Calu3 (cell line): ENCODE measurements at regions not wholly inside any gene's neighbourhood (a gene's known extent, or its start where the extent isn't known, plus 50 kb on each side); places are given as distances from the start of the nearest gene placed in this dataset.

Source experiments
- BruUV-seq: library from RNA; stranded (reverse); fragments of 400-500 nt; replicated peaks from 2 replicates; lab custom pipeline; 2021; lab: Mats Ljungman, UMichigan
- CTCF ChIA-PET: fragments of 300-600 bp; sonication (Branson Sonifier 250); formaldehyde crosslinking; loops from one replicate; lab custom pipeline; 2022; ENCODE audit warnings: antibody characterized with exemption; lab: Charles Lee
- DNase-seq: peaks from one replicate; pipeline ENCODE4 v3.0.0; 2022
- H3K27ac Mint-ChIP-seq: one replicate; pipeline ENCODE4 v1.8.0; 2022; ENCODE audit warnings: mixed read lengths; ENCODE audit not compliant: unreplicated experiment
- H3K27me3 Mint-ChIP-seq: one replicate; pipeline ENCODE4 v1.8.0; 2022; ENCODE audit warnings: mixed read lengths; ENCODE audit not compliant: unreplicated experiment
- H3K36me3 Mint-ChIP-seq: one replicate; pipeline ENCODE4 v1.8.0; 2022; ENCODE audit warnings: mild to moderate bottlenecking, moderate library complexity, mixed read lengths; ENCODE audit not compliant: insufficient read depth, unreplicated experiment
- H3K4me1 Mint-ChIP-seq: one replicate; pipeline ENCODE4 v1.8.0; 2022; ENCODE audit warnings: mild to moderate bottlenecking, low read depth, mixed read lengths; ENCODE audit not compliant: unreplicated experiment
- H3K4me3 Mint-ChIP-seq: one replicate; pipeline ENCODE4 v1.8.0; 2022; ENCODE audit warnings: mild to moderate bottlenecking, low read depth, moderate library complexity, mixed read lengths; ENCODE audit not compliant: unreplicated experiment
- H3K9me3 Mint-ChIP-seq: one replicate; pipeline ENCODE4 v1.8.0; 2022; ENCODE audit warnings: low read depth, mixed read lengths; ENCODE audit not compliant: unreplicated experiment
- CTCF ChIP-seq: fragments of 200-600 bp; IDR thresholded peaks from one replicate; pipeline ENCODE4 v1.8.0; 2022; ENCODE audit warnings: antibody characterized with exemption; ENCODE audit not compliant: unreplicated experiment
- intact Hi-C: fragments of 100-400 bp; cut with micrococcal nuclease; formaldehyde crosslinking; loops from one replicate; pipeline ENCODE4 v1.10.0; 2022; ENCODE audit not compliant: unreplicated experiment

DNA sequence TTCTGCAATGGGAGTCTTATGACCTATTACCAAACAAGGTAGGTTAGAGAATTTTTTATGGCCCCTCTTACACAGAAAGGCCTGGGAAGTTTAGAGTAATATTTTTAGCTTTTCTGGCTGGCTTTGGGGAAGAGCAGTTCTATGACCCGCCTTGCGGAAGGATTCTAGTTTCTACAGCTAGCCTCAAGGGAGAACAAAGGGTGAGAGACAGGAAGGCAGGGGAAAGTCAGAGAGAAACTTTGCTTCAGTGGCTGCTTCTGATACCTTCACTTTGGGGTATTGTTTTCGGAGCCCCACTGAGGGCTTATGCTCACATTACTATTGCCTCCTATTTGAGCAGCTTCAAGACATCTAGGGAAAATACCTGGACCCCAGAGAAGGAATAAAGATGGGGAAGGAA is 80.7 kb upstream of the NUDT4 start:
- TF ChIP-seq CTCF: no peak
- intact Hi-C loops: no loop called here
- Mint-ChIP-seq H3K36me3 (no peaks in the 10 kb centered on the region), H3K27ac (no peak overlapping the region), H3K9me3 (no peaks in the 10 kb centered on the region), H3K4me1 (no peaks in the 10 kb centered on the region), H3K27me3 (no peaks in the 10 kb centered on the region), H3K4me3 (no peak overlapping the region)
- BruUV-seq: no TSS peak
- DNase-seq: no peak
- CTCF ChIA-PET: no interaction called here

DNA sequence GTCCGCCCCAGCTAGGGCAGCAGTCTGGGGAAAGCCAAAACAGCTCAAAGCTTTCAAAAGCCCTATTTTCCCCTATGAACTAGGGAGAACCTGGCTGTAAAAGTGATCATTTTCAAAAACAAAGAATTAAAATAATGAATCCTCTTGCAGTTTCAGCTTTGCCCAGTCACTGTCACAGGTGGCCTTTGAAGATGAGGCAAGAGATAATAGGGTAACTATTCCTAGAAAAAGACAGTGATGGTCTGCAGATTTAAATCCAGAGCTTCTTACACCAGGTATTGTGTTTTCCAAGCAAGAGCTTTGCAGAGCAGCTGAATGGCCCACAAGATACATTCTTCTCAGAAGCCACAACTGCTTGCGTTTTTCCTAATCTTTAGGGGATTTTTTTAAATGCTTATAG is 80.2 kb upstream of the NUDT4 start:
- Mint-ChIP-seq H3K4me1 (no peaks in the 10 kb centered on the region), H3K9me3 (no peaks in the 10 kb centered on the region), H3K4me3 (no peak overlapping the region), H3K27ac (no peak overlapping the region), H3K27me3 (no peaks in the 10 kb centered on the region), H3K36me3 (no peaks in the 10 kb centered on the region)
- no peak for DNase-seq
- CTCF ChIA-PET: no interaction called here
- BruUV-seq: no TSS peak
- no peak for TF ChIP-seq CTCF
- intact Hi-C loops: no loop called here

- no peak for DNase-seq
- intact Hi-C loops: no loop called here
- CTCF ChIA-PET: no interaction called here
- TF ChIP-seq CTCF: no peak
- Mint-ChIP-seq H3K27me3 (no peaks in the 10 kb centered on the region), H3K9me3 (no peaks in the 10 kb centered on the region), H3K27ac (no peak overlapping the region), H3K4me1 (no peaks in the 10 kb centered on the region), H3K36me3 (no peaks in the 10 kb centered on the region), H3K4me3 (no peak overlapping the region)
- BruUV-seq: no TSS peak
Measured at GRCh38 chr12:93299262-93299846, 78.4 kb upstream of the NUDT4 start.

DNA sequence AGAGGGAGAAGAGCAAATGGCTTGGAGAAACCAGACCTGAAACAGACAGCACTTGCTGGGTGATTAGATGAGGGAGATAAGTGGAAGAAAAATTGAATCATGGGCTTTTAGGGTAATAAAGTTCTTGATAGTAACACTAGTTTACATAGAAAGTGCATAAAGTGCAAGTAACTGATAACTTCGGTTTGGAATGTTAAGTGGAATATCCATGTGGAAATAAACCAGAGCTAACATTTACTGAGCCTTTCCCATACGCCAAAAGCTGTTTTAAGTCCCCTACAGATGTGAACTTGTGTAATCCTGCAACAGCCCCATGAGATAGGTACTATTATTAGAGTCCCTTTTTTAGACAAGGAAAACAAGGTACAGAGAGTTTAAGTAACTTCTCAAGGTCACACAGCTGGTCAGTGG is 77.1 kb upstream of the NUDT4 start:
- intact Hi-C loops: no loop called here
- BruUV-seq: no TSS peak
- Mint-ChIP-seq H3K9me3 (no peaks in the 10 kb centered on the region), H3K27ac (no peak overlapping the region), H3K4me1 (no peaks in the 10 kb centered on the region), H3K36me3 (no peaks in the 10 kb centered on the region), H3K27me3 (no peaks in the 10 kb centered on the region), H3K4me3 (no peak overlapping the region)
- DNase-seq: no peak
- CTCF ChIA-PET: no interaction called here
- no peak for TF ChIP-seq CTCF
